Kidney glomerular epithelial cell (primary cell): ENCODE measurements at regions not wholly inside any gene's neighbourhood (a gene's known extent, or its start where the extent isn't known, plus 50 kb on each side); places are given as distances from the start of the nearest gene placed in this dataset.
"Not testable (repeated sequence)": the region's sequence is repeated elsewhere in the genome, so short reads cannot be mapped to it uniquely, and the experiment has no call there.

ENCODE experiments used
- DNase-seq: peaks from one replicate; lab custom pipeline; 2025; lab: John Stamatoyannopoulos, UW

- DNase-seq = not testable (repeated sequence)
Observed at GRCh38 chr6:68022968-68023367, 612.1 kb upstream of the ADGRB3 start.

- DNase-seq = no peak
Observed at GRCh38 chr6:68013780-68014515, 621.1 kb upstream of the ADGRB3 start.

- no peak for DNase-seq
Observed at GRCh38 chr6:68012822-68013221, 622.3 kb upstream of the ADGRB3 start.

- no peak for DNase-seq
Observed at GRCh38 chr6:68010936-68011335, 624.1 kb upstream of the ADGRB3 start.

- no peak for DNase-seq
Observed at GRCh38 chr6:68008445-68008844, 626.6 kb upstream of the ADGRB3 start.

- DNase-seq = no peak
Observed at GRCh38 chr6:68007717-68008116, 627.4 kb upstream of the ADGRB3 start.

- no peak for DNase-seq
Observed at GRCh38 chr6:67986694-67987232, 648.3 kb upstream of the ADGRB3 start.

GRCh38 chr6:67976486-67976885, 658.6 kb upstream of the ADGRB3 start:
- DNase-seq = no peak

GRCh38 chr6:67974931-67975330, 660.2 kb upstream of the ADGRB3 start:
- no peak for DNase-seq

- no peak for DNase-seq
Observed at GRCh38 chr6:67971812-67972211, 663.3 kb upstream of the ADGRB3 start.

- DNase-seq = no peak
Observed at GRCh38 chr6:67966830-67967229, 668.3 kb upstream of the ADGRB3 start.

- DNase-seq = no peak
Observed at GRCh38 chr6:67956352-67956751, 678.7 kb upstream of the ADGRB3 start.

- no peak for DNase-seq
Observed at GRCh38 chr6:67952948-67953347, 682.1 kb upstream of the ADGRB3 start.

GRCh38 chr6:67952121-67952520, 683.0 kb upstream of the ADGRB3 start:
- DNase-seq = no peak

- DNase-seq = not testable (repeated sequence)
Observed at GRCh38 chr6:67947762-67948161, 687.3 kb upstream of the ADGRB3 start.

GRCh38 chr6:67935976-67936477, 699.1 kb upstream of the ADGRB3 start:
- no peak for DNase-seq

GRCh38 chr6:67933278-67933677, 701.8 kb upstream of the ADGRB3 start:
- DNase-seq = no peak

- not testable (repeated sequence) for DNase-seq
Observed at GRCh38 chr6:67922588-67922987, 712.5 kb upstream of the ADGRB3 start.

- not testable (repeated sequence) for DNase-seq
Observed at GRCh38 chr6:67920040-67920439, 715.0 kb upstream of the ADGRB3 start.

- no peak for DNase-seq
Observed at GRCh38 chr6:67916399-67916798, 718.7 kb upstream of the ADGRB3 start.

GRCh38 chr6:67914419-67914818, 720.7 kb upstream of the ADGRB3 start:
- DNase-seq = no peak

- no peak for DNase-seq
Observed at GRCh38 chr6:67909354-67909753, 725.7 kb upstream of the ADGRB3 start.

- DNase-seq = no peak
Observed at GRCh38 chr6:67908379-67908778, 726.7 kb upstream of the ADGRB3 start.

- not testable (repeated sequence) for DNase-seq
Observed at GRCh38 chr6:67904735-67905134, 730.3 kb upstream of the ADGRB3 start.
